ENCODE measurements at regions not wholly inside any gene's neighbourhood (a gene's known extent, or its start where the extent isn't known, plus 50 kb on each side); places are given as distances from the start of the nearest gene placed in this dataset.

- no peak for DNase-seq
- H3K4me3 ChIP-seq (ENCODE audit: low read length) = no peak overlapping the region
- no peaks in the 10 kb centered on the region for H3K36me3 ChIP-seq (ENCODE audit: control insufficient read depth, insufficient read depth, low read length)
- no CpG with 5 or more reads among the region's 1 CpG for WGBS (ENCODE audit: insufficient coverage, low lambda C conversion rate)
- no peaks in the 10 kb centered on the region for H3K9me3 ChIP-seq (ENCODE audit: control insufficient read depth, low read depth, low read length)
- H3K4me1 ChIP-seq (ENCODE audit: control insufficient read depth, insufficient read depth, low read length) = no peaks in the 10 kb centered on the region
- H3K27me3 ChIP-seq (ENCODE audit: control insufficient read depth, insufficient read depth, low read length) = no peaks in the 10 kb centered on the region
- H3K27ac ChIP-seq (ENCODE audit: low read length) = no peak overlapping the region
Observed at GRCh38 chr1:69290291-69290690, 277.4 kb upstream of the LRRC7 start.

- H3K4me1 ChIP-seq (ENCODE audit: control insufficient read depth, insufficient read depth, low read length) = no peaks in the 10 kb centered on the region
- no peaks in the 10 kb centered on the region for H3K36me3 ChIP-seq (ENCODE audit: control insufficient read depth, insufficient read depth, low read length)
- no peaks in the 10 kb centered on the region for H3K27me3 ChIP-seq (ENCODE audit: control insufficient read depth, insufficient read depth, low read length)
- DNase-seq = no peak
- H3K4me3 ChIP-seq (ENCODE audit: low read length) = no peak overlapping the region
- no peak overlapping the region for H3K27ac ChIP-seq (ENCODE audit: low read length)
- no peaks in the 10 kb centered on the region for H3K9me3 ChIP-seq (ENCODE audit: control insufficient read depth, low read depth, low read length)
- no CpG with 5 or more reads among the region's 4 CpGs for WGBS (ENCODE audit: insufficient coverage, low lambda C conversion rate)
Observed at GRCh38 chr1:69291541-69291940, 276.2 kb upstream of the LRRC7 start.

GRCh38 chr1:69292833-69293232 is 274.9 kb upstream of the LRRC7 start:
- Histone ChIP-seq H3K36me3 (ENCODE audit: control insufficient read depth, insufficient read depth, low read length) (no peaks in the 10 kb centered on the region), H3K4me3 (ENCODE audit: low read length) (no peak overlapping the region), H3K4me1 (ENCODE audit: control insufficient read depth, insufficient read depth, low read length) (no peaks in the 10 kb centered on the region), H3K27me3 (ENCODE audit: control insufficient read depth, insufficient read depth, low read length) (no peaks in the 10 kb centered on the region), H3K9me3 (ENCODE audit: control insufficient read depth, low read depth, low read length) (no peaks in the 10 kb centered on the region), H3K27ac (ENCODE audit: low read length) (no peak overlapping the region)
- no peak for DNase-seq
- no CpG with 5 or more reads among the region's 3 CpGs for WGBS (ENCODE audit: insufficient coverage, low lambda C conversion rate)

DNA sequence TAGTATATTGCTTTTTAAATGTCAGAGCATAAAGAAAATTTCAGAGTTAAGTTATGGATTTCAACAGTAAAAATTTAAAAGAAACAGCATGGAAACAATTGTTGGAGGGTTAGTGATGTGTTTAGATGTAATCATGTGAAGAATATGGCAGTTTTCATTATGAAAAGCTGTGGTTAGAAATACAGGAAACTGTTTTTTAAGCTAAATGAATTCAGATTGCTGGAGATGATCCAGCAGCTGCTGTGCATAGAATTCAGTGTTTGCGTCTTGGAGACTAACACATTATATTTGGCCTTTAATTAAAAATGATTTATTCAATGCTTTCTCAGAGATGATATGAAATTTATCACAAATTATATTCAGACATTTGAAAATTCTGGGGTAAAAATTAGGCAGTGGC is 273.6 kb upstream of the LRRC7 start:
- Histone ChIP-seq H3K4me1 (ENCODE audit: control insufficient read depth, insufficient read depth, low read length) (no peaks in the 10 kb centered on the region), H3K36me3 (ENCODE audit: control insufficient read depth, insufficient read depth, low read length) (no peaks in the 10 kb centered on the region), H3K9me3 (ENCODE audit: control insufficient read depth, low read depth, low read length) (no peaks in the 10 kb centered on the region), H3K27me3 (ENCODE audit: control insufficient read depth, insufficient read depth, low read length) (no peaks in the 10 kb centered on the region), H3K27ac (ENCODE audit: low read length) (no peak overlapping the region), H3K4me3 (ENCODE audit: low read length) (no peak overlapping the region)
- DNase-seq = no peak
- 100% methylated on average over 1 of the region's 1 CpG for WGBS (ENCODE audit: insufficient coverage, low lambda C conversion rate)

DNA sequence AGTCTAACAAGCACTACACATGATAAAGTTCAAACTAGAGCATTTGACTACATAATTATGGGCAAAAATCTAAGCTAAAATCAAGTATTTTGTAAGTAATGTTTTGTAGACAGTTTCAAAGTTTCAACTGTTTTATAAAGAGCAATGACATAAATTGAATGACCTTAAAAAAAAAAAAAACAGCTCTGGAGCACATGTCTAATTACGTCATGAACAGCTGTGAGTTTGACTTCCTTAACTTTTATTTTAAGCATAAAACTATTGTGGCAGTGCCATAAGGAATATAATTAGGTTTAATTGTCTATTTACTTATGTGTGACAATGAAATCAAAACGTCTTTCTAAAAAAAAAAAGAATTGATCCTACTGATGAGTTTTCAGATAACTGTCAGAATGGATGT is 272.5 kb upstream of the LRRC7 start:
- WGBS (ENCODE audit: insufficient coverage, low lambda C conversion rate) = 57% methylated on average over 1 of the region's 2 CpGs
- no peaks in the 10 kb centered on the region for H3K4me1 ChIP-seq (ENCODE audit: control insufficient read depth, insufficient read depth, low read length)
- no peak overlapping the region for H3K27ac ChIP-seq (ENCODE audit: low read length)
- no peak overlapping the region for H3K4me3 ChIP-seq (ENCODE audit: low read length)
- no peak for DNase-seq
- no peaks in the 10 kb centered on the region for H3K36me3 ChIP-seq (ENCODE audit: control insufficient read depth, insufficient read depth, low read length)
- H3K27me3 ChIP-seq (ENCODE audit: control insufficient read depth, insufficient read depth, low read length) = no peaks in the 10 kb centered on the region
- no peaks in the 10 kb centered on the region for H3K9me3 ChIP-seq (ENCODE audit: control insufficient read depth, low read depth, low read length)

DNA sequence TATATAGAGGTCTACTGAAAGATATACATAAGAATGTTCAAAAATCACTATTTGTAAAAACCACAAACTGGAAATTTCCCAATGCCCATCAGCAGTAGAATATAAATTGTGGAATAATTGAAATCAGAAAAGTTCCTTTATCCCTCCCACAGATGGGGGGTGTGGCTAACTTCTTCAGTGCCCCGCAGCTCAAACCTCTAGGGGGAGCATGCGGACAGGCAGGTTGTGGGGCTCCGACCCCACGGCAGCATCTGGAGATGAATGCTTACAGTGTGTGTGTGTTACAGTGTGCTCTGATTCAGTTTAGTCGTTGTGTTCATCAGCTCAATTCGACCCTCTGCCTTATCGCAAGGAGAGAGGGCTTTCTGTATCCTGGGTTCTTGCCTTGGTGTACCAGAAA is 262.1 kb upstream of the LRRC7 start:
- no peaks in the 10 kb centered on the region for H3K9me3 ChIP-seq (ENCODE audit: control insufficient read depth, low read depth, low read length)
- DNase-seq = no peak
- H3K27ac ChIP-seq (ENCODE audit: low read length) = no peak overlapping the region
- H3K36me3 ChIP-seq (ENCODE audit: control insufficient read depth, insufficient read depth, low read length) = no peaks in the 10 kb centered on the region
- H3K4me3 ChIP-seq (ENCODE audit: low read length) = no peak overlapping the region
- no peaks in the 10 kb centered on the region for H3K4me1 ChIP-seq (ENCODE audit: control insufficient read depth, insufficient read depth, low read length)
- WGBS (ENCODE audit: insufficient coverage, low lambda C conversion rate) = no CpG with 5 or more reads among the region's 7 CpGs
- no peaks in the 10 kb centered on the region for H3K27me3 ChIP-seq (ENCODE audit: control insufficient read depth, insufficient read depth, low read length)

GRCh38 chr1:69312055-69312732 is 255.5 kb upstream of the LRRC7 start:
- no peaks in the 10 kb centered on the region for H3K4me1 ChIP-seq (ENCODE audit: control insufficient read depth, insufficient read depth, low read length)
- H3K9me3 ChIP-seq (ENCODE audit: control insufficient read depth, low read depth, low read length) = no peaks in the 10 kb centered on the region
- H3K27me3 ChIP-seq (ENCODE audit: control insufficient read depth, insufficient read depth, low read length) = no peaks in the 10 kb centered on the region
- H3K4me3 ChIP-seq (ENCODE audit: low read length) = no peak overlapping the region
- no CpG with 5 or more reads among the region's 18 CpGs for WGBS (ENCODE audit: insufficient coverage, low lambda C conversion rate)
- no peaks in the 10 kb centered on the region for H3K36me3 ChIP-seq (ENCODE audit: control insufficient read depth, insufficient read depth, low read length)
- DNase-seq = no peak
- no peak overlapping the region for H3K27ac ChIP-seq (ENCODE audit: low read length)

DNA sequence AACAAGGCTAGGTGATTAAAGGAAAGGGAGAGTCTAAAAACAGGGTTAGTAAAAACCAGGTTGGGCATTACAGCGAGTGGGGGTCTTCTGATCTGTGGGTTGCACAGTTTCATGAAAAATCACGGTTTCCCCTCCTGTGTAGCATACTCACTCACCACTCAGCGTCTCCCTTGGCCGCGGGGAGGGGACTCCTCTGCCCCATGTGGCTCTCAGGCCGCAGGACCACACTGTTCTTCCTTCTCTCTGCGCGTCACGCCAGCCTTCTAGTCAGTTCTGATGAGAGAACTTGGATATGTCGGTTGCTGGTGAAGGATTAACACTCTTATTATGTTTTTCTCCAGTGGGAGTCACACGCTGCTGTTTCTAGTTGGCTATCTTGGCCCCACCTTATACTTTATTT is 254.6 kb upstream of the LRRC7 start:
- DNase-seq = no peak
- no CpG with 5 or more reads among the region's 11 CpGs for WGBS (ENCODE audit: insufficient coverage, low lambda C conversion rate)
- H3K4me1 ChIP-seq (ENCODE audit: control insufficient read depth, insufficient read depth, low read length) = no peaks in the 10 kb centered on the region

GRCh38 chr1:69315416-69315815 is 252.3 kb upstream of the LRRC7 start:
- H3K4me1 ChIP-seq (ENCODE audit: control insufficient read depth, insufficient read depth, low read length) = no peaks in the 10 kb centered on the region
- H3K4me3 ChIP-seq (ENCODE audit: low read length) = no peak overlapping the region
- H3K9me3 ChIP-seq (ENCODE audit: control insufficient read depth, low read depth, low read length) = no peaks in the 10 kb centered on the region
- no peaks in the 10 kb centered on the region for H3K36me3 ChIP-seq (ENCODE audit: control insufficient read depth, insufficient read depth, low read length)
- H3K27ac ChIP-seq (ENCODE audit: low read length) = no peak overlapping the region
- WGBS (ENCODE audit: insufficient coverage, low lambda C conversion rate) = no CpG with 5 or more reads among the region's 3 CpGs
- DNase-seq = no peak
- no peaks in the 10 kb centered on the region for H3K27me3 ChIP-seq (ENCODE audit: control insufficient read depth, insufficient read depth, low read length)

More for the DNA sequence above, 254.6 kb upstream of the LRRC7 start:
- Histone ChIP-seq H3K36me3 (ENCODE audit: control insufficient read depth, insufficient read depth, low read length) (no peaks in the 10 kb centered on the region), H3K27ac (ENCODE audit: low read length) (no peak overlapping the region), H3K4me3 (ENCODE audit: low read length) (no peak overlapping the region), H3K27me3 (ENCODE audit: control insufficient read depth, insufficient read depth, low read length) (no peaks in the 10 kb centered on the region), H3K9me3 (ENCODE audit: control insufficient read depth, low read depth, low read length) (no peaks in the 10 kb centered on the region)

DNA sequence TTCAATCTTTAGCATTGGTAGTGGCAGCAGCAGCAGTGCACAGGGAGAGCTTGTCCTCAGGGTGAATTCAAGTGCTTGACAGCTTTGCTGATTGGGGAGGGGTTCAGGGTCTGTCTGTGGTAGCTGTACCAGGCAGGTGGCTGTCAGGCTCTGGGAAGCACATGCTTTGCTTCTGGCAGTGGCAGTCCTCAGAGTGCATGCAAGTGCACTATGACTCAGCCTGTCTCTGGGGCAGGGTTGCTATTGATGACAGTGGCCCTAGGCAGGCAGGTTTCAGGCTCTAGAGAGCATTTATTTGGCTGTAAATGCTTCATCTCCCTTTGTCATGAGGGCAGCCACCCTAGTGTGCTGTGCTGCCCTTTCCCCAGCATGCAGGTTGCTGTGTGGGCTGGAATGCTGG is 251.9 kb upstream of the LRRC7 start:
- Histone ChIP-seq H3K9me3 (ENCODE audit: control insufficient read depth, low read depth, low read length) (no peaks in the 10 kb centered on the region), H3K36me3 (ENCODE audit: control insufficient read depth, insufficient read depth, low read length) (no peaks in the 10 kb centered on the region), H3K4me1 (ENCODE audit: control insufficient read depth, insufficient read depth, low read length) (no peaks in the 10 kb centered on the region), H3K27ac (ENCODE audit: low read length) (no peak overlapping the region), H3K27me3 (ENCODE audit: control insufficient read depth, insufficient read depth, low read length) (no peaks in the 10 kb centered on the region), H3K4me3 (ENCODE audit: low read length) (no peak overlapping the region)
- no peak for DNase-seq

GRCh38 chr1:69319287-69319686 is 248.4 kb upstream of the LRRC7 start:
- DNase-seq = no peak
- H3K4me3 ChIP-seq (ENCODE audit: low read length) = no peak overlapping the region
- no peaks in the 10 kb centered on the region for H3K27me3 ChIP-seq (ENCODE audit: control insufficient read depth, insufficient read depth, low read length)
- no peaks in the 10 kb centered on the region for H3K9me3 ChIP-seq (ENCODE audit: control insufficient read depth, low read depth, low read length)
- H3K36me3 ChIP-seq (ENCODE audit: control insufficient read depth, insufficient read depth, low read length) = no peaks in the 10 kb centered on the region
- no peaks in the 10 kb centered on the region for H3K4me1 ChIP-seq (ENCODE audit: control insufficient read depth, insufficient read depth, low read length)
- no peak overlapping the region for H3K27ac ChIP-seq (ENCODE audit: low read length)
- 80% methylated on average over 2 of the region's 5 CpGs for WGBS (ENCODE audit: insufficient coverage, low lambda C conversion rate)

Measured in large intestine (tissue), 3 donors.